Hematopoietic multipotent progenitor cell (in vitro differentiated cells): ENCODE measurements at regions not wholly inside any gene's neighbourhood (a gene's known extent, or its start where the extent isn't known, plus 50 kb on each side); places are given as distances from the start of the nearest gene placed in this dataset.

Source experiments
- DNase-seq, 3 donors: peaks; one replicate each; pipeline ENCODE4 v3.0.0-alpha.2; 2011 to 2015; ENCODE audit warnings: low read depth in 2 of 3, low spot score in 2 of 3

GRCh38 chr11:40062616-40063015 lies 1396.8 kb downstream of the LRRC4C start:
- no peak for DNase-seq

DNA sequence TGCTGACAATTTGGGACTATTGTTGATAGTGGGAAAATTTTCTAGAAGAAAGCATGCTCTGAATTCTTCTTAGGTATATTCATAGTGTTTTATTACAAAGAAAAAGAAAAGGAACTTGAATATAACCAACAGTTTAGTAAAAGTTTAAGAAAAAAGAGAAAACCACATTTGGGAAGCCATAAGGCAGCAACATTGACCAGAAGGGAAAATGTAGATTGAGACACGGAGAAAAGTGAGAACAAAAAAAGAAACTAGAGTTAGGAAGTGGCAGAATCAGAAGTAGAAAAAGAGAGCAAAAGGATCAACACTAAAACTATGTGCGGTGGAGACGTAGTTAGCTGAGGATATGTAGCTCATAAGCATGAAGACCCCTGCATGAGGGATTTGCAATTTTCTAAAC lies 1398.2 kb downstream of the LRRC4C start:
- DNase-seq = no peak

GRCh38 chr11:40054631-40055030 lies 1404.8 kb downstream of the LRRC4C start:
- DNase-seq = no peak

GRCh38 chr11:40045312-40045711 lies 1414.1 kb downstream of the LRRC4C start:
- no peak for DNase-seq

DNA sequence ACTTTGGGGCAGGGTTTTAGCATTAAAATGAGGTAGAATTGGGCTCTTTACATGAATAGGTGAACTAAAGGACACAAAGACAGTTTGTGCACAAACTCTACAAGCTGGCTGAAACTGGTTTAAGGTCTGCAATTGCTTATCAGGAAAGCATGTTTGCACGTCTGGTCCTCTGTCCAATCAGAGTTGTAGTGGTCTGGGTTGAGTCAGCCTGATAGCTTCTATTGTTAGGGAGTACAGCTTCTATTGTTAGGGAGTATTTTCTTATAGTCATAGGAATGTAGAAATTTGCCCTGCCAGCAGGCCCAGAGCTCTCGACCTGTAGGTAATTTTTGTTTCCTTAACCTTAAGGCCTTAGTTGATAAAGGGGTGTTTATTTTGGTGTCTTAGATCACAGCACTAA lies 1422.4 kb downstream of the LRRC4C start:
- no peak for DNase-seq

DNA sequence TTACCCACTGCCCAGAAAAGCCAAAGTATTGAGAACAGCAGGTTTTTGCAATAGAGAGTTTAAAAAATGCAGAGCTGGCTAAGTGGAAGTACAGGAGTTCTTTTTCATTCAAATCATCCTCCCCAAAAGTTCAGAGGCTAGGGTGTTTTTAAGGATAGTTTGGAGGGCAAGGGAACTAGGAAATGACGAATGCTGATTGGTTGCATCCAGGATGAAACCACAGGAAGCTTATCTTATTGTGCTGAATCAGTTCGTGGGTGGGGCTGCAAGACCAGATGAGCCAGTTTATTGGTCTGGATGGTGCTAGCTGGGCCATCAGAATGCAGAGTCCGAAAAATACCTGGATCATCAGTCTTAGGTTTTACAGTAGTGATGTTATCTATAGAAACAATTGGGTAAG lies 1427.1 kb downstream of the LRRC4C start:
- no peak for DNase-seq

- no peak for DNase-seq
Measured at GRCh38 chr11:40030867-40031266, 1428.6 kb downstream of the LRRC4C start.

GRCh38 chr11:40029391-40029790 lies 1430.1 kb downstream of the LRRC4C start:
- DNase-seq = no peak

DNA sequence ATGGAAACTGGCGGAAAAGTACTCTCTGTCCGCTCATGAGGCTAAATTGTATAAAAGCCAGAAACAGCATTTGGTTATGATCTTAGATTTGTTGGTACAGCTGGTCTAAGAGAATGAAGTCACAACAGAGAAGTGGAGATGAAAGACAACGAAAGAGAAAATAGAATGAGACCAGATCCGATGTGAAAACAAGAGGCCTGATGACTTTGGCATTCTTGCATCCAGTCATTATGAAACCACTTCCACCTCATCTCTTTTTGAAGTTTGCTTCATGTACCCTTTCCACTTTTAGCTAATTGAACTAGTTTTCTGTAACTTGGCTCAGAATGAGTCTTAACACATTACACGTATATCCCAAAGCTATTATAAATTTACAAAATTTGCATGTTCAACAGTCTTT lies 1431.7 kb downstream of the LRRC4C start:
- no peak for DNase-seq

DNA sequence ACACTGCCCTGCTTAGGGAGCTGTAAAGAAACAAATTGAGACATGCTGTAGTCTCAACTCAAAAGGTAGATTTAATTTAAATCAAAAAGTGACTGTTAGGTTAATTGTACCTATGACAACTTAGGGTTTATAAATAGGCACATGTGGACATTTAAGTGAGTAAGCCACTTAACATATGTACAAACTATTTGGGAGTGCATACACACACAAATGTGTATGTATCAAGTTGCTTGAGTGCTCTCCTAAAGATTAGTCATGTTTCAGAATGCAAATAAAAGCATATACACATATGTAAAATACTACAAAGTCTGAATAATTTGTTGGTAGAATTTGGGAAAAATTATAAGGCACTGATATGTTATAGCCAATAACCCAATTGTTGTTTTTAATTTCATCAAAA lies 1435.7 kb downstream of the LRRC4C start:
- no peak for DNase-seq

GRCh38 chr11:40010011-40010410 lies 1449.4 kb downstream of the LRRC4C start:
- DNase-seq = no peak

DNA sequence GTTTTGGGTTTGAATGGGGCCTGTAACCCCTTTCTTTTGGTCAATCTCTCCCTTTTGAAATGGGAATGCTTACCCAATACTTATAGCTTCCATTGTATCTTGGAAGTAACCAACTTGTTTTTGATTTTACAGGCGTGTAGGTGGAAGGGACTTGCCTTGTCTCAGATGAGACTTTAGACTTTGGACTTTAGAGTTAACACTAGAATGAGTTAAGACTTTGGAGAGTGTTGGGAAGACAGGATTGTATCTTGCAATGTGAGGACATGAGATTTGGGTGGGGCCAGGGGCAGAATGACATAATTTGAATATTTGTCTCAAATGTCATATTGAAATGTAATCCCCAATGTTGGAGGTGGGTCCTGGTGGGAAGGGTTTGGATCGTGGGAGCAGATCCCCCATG lies 1466.9 kb downstream of the LRRC4C start:
- no peak for DNase-seq

- no peak for DNase-seq
Measured at GRCh38 chr11:39990421-39990831, 1469.0 kb downstream of the LRRC4C start.

DNA sequence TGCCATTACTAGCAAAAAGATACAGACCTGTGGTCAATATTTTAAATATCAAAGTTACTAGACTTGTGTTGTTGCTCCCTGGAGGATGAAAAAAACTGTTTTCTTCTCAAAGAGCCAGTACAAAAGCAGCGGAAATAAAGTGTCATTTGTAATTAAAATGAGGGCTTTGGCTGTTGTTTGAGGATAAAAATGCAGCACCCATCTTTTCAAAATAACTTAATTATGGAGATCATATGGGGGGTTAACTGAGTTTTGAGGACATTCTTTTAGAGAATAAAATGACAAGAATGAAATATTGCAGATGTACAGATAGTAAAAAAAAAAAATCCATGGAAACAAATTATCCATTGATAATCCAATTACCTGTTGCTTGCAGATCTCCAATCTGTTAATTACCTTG lies 1484.4 kb downstream of the LRRC4C start:
- DNase-seq = no peak

DNA sequence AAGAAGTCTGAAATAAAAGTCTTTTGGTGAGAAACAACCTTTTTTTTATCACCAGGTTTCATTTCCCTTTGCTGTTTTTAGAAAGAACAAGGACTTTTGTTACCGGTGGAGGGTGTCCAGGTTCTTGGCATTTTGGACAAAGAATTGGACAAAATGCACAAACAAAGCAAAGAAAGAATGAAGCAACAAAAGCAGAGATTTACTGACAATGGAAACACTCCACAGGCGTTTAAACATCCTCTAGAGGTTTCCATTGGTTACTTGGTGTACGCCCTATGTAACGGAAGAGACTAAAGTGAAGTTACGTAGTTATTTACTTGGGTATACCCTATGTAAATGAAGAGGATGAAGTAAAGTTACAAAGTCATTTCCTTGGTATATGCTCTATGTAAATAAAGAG lies 1487.0 kb downstream of the LRRC4C start:
- no peak for DNase-seq

- no peak for DNase-seq
Measured at GRCh38 chr11:39971938-39972337, 1487.5 kb downstream of the LRRC4C start.

DNA sequence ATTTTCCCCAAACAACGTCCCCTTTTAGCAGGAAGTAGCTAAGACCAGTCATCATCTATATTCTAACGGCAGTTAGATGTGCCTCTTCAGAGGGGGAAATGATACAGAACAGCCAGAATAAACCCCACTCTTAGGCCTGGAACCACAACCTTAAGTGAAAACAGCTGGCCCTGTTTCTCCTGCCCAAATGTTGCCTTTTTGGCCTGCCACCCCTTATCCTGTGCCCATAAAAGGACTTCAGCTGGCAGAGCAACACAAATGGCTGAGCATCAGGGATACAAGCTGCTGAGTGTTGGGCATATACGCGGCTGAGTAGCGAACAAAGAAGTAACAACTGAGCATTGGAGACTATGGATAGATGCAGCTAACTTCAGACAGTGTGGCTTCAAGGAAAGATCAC lies 1491.4 kb downstream of the LRRC4C start:
- DNase-seq = no peak

DNA sequence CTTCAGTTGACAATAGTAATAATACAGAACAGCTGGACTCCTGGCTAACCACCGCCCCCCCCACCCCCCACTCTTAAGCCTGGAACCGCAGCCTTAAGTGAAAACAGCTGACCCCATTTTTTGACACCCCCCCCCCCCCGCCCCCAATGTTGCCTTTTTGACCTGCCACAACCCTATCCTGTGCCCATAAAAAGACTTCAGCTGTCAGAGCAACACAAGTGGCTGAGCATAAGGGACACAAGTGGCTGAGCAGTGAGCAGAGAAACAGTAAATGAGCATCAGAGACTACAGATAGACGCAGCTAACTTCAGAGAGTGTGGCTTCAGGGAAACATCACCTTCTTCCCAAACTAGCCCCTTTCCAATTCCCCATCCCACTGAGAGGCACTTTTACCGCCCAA lies 1493.8 kb downstream of the LRRC4C start:
- DNase-seq = no peak

DNA sequence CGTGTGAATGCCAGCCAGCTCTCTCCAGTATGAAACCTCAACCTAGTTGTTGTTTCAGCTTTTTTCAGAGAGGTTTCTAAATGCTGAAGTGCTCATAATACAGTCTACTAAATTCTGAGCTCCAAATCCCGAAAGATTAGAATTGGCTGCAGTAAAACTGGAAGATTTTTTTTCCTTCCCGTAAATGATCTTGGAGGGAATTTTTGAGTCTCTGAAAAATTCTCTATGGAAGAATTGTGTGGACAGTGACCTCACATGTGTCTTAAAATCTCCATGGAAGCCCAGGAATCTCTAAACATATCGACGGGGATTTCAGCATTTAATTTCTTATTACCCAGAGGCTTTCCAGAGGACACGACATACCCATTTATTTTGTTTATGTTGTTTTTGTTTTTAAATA lies 1499.2 kb downstream of the LRRC4C start:
- no peak for DNase-seq

GRCh38 chr11:39932966-39933365 lies 1526.5 kb downstream of the LRRC4C start:
- no peak for DNase-seq

GRCh38 chr11:39917256-39917655 lies 1542.2 kb downstream of the LRRC4C start:
- no peak for DNase-seq

DNA sequence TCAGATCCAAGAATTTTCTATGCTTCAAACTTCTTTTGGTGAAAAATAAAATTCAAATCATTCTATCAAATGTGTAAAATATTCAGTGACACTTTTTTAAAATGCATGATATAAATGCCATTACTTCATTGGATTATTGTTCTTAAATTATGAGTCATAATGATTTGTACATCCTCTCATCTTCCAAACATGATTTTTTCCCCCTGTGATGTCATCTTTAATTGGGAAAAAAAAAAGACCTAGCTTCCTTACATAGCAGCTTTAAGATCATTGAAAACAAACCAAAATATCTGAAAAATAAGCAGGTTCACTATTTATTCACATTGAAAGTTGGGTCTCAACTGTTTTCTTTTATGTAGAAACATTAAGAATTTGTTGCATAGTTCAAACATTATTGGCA lies 1549.4 kb downstream of the LRRC4C start:
- no peak for DNase-seq

GRCh38 chr11:39860931-39861330 lies 1598.5 kb downstream of the LRRC4C start:
- DNase-seq = no peak

- DNase-seq = no peak
Measured at GRCh38 chr11:39817241-39817640, 1642.2 kb downstream of the LRRC4C start.
